Activated naive CD4-positive, alpha-beta T cell treated with Interleukin-2 at 50 U/mL for 16 hours (primary cell): ENCODE measurements at regions not wholly inside any gene's neighbourhood (a gene's known extent, or its start where the extent isn't known, plus 50 kb on each side); places are given as distances from the start of the nearest gene placed in this dataset.
"Not testable (repeated sequence)": the region's sequence is repeated elsewhere in the genome, so short reads cannot be mapped to it uniquely, and the experiment has no call there.

Experiments
- DNase-seq: peaks from one replicate; pipeline ENCODE4 v3.0.0-alpha.2; 2020

GRCh38 chr1:59193443-59194093 lies 103.3 kb upstream of the FGGY start:
- DNase-seq, result no peak

- no peak for DNase-seq
Observed at GRCh38 chr1:59194621-59195020, 102.3 kb upstream of the FGGY start.

DNA sequence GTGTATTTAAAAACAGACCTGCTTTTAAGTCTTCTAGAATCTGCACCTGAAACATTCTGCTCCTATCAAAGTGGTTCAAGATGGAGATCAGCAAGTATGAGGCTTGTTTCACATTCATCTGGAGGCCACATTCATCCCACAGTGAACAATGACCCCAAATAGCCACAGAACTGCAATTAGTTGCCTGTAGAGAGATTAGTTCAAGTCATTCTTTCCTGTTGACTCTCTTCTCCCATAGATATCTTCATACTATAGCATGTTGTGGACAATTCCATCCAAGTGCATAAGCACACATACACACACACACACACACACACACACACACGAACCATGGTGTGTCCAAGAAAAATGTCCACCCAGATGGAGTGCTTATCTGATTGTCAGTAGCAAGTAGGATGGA lies 101.7 kb upstream of the FGGY start:
- DNase-seq, result no peak

GRCh38 chr1:59198564-59198963 lies 98.3 kb upstream of the FGGY start:
- no peak for DNase-seq

GRCh38 chr1:59199147-59199546 lies 97.7 kb upstream of the FGGY start:
- no peak for DNase-seq

DNA sequence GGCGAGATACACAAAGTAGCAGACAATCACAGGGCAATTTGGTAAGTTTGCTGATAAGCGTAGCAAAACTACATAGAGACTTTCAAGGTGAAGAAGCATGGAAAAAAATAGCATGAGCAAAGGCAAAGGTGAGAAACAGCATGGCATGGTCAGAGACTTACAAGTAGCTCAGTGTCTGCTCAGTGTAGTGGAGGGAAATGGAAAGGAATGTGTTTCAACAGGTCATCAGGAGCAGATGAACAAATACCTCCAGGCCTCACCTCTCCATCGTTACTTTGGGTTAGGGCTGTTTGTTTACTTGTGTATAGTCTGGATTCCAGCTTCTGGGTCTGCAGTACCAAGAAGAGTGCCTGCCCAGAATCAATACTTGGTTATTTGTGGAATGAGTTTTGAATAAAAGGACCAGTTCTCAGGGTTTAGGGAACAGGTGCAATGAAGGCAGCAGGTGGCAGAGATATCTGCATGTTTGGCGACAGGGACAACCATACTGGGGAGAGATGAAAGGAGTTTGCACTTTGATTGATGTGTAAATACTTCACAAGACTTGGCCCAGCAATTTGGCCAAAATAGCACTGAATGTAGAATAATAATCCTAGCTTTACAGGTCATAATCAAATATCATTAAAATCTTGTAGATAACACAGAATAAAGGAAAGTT lies 97.0 kb upstream of the FGGY start:
- DNase-seq, result no peak

DNA sequence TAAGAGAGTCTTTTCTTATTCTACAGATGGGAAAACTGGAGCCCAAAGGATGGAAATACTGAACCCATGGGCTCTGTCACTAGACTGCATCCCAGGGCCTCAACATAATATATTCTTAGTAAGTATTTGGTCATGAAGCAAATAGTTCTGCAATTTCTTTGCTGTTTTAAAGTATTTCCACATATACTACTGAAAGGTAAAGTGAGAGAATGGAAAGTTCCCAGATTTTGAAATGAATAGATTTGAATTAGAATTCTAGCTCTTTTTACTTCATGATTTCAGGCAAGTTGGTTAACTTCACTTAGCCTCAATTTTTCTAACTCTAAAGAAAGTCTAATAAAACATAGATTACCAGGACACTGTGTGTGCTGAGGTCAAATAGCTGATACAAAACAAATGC lies 95.6 kb upstream of the FGGY start:
- no peak for DNase-seq

GRCh38 chr1:59202455-59202854 lies 94.4 kb upstream of the FGGY start:
- DNase-seq, result no peak

DNA sequence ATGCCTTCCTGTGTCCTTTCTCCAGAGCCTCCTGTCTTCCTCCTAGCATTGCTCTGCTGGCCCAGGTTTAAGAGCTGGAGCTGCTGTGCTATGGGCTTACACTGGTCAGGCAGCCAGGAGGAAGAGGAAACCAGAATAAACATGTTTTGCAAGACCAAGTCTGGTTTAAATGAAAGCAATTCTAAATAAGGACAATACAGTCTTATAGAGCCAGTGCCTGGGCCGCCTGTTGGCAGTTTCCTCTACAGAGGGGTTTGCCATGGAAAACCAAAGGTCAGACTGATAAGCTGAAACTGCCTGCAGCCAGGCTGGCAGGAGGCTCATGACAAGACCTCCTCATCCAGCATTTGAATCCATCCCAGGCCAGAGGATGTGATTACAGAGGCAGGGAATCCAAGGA lies 92.9 kb upstream of the FGGY start:
- no peak for DNase-seq

DNA sequence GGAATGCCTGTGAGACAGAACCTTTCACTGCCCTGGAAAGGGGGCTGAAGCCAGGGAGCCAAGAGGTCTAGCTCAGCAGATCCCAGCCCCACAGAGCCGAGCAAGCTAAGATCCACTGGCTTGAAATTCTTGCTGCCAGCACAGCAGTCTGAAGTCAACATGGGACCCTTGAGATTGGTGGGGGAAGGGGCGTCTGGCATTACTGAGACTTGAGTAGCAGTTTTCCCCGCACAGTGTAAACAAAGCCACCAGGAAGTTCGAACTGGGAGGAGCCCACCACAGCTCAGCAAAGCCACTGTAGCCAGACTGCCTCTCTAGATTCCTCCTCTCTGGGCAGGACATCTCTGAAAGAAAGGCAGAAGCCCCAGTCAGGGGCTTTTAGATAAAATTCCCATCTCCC lies 90.3 kb upstream of the FGGY start:
- not testable (repeated sequence) for DNase-seq

DNA sequence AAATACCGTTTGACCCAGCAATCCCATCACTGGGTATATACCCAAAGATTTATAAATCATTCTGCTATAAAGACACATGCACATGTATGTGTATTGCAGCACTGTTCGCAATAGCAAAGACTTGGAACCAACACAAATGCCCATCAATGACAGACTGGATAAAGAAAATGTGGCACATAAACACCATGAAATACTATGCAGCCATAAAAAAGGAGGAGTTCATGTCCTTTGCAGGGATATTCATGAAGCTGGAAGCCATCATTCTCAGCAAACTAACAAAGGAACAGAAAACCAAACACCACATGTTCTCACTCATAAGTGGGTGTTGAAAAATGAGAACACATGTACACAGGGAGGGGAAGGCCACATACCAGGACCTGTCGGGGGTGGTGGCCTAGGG lies 86.5 kb upstream of the FGGY start:
- not testable (repeated sequence) for DNase-seq

DNA sequence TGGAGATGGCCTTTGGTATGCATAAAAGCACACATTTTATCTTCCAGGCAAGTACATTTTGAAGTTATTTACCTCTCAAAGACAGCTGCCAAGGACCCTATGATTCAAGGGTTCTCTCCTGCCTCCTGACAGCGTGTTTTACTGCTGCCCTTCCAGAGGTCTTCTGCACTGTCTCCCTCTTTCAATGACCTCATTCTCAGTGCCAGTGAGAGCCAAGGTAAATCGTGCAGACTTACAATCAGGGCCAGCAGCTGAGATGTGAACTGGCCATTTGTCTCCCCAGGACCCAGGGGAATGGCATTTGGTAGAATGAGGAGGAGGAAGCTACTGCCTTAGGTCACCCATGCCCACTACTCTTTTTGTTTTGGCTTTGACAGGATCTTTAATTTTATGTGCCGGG lies 84.2 kb upstream of the FGGY start:
- no peak for DNase-seq

DNA sequence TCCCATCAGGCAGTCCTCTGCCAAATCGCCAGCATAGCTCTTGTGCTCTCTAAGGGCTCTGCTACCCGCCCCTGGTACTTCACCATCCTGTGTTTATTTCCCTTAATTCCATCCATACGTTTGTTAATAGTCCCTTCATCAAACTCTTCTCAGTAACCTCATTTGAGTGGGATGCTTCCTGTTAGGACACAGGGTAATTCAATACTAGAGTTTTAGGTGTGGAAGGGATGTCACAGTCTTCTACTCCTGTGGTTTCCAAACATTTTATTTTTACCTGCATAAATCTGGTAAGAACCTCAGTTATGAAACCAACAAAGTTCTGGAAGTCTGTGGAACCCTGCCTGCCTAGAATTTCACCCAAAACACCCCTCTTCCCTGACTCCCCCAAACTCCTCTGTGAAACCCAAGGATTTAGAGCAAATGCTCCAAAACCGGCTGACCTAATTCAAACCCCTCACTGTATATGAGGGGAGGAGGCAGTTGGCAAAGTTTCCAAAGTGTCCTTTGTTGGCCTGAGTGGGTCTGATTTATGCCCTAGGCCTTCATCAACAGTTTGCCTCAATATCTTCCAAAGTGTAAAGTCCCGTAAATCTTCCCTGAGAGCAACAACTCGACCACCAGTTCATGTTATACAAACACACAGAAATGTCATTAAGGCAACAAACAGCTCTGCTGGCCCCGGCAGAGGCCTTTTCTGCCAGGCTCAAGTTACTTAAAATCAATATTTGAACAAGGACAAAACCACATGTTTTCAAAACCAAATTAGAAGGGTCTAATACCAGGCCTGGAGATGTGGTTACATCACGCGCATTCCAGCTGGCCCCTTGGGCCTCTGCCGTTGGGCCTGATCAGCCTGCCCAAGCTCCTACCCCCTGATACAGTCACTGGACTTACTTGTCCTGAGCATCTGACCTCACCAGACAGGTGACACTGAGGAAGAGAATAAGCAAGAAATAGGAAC lies 82.4 kb upstream of the FGGY start:
- no peak for DNase-seq

DNA sequence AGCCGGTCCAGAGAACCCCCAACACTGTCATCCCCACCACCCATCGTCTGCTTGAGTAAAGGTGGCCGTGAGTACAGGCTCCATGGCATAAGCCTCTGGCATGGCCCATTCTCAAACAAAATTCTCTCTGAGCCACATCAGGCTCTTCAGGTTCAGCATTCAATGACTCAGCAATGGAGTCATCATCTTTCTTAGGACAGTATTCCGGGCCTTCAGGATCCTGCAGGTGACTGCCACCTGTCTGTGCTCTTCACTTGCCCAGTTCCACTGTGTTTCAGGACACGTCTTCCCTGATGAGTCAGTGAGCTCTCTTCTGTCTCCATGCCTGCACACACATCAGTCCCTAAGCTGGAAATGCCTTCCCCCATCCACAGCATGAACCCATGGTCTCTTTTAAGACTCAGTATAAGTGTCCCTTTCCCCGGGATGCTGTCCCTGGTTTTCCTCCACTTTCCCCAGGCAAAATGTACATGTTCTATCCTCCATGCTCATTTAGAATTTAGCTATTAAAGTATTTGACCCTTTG lies 81.1 kb upstream of the FGGY start:
- no peak for DNase-seq

- DNase-seq, result not testable (repeated sequence)
Observed at GRCh38 chr1:59217439-59217838, 79.5 kb upstream of the FGGY start.

DNA sequence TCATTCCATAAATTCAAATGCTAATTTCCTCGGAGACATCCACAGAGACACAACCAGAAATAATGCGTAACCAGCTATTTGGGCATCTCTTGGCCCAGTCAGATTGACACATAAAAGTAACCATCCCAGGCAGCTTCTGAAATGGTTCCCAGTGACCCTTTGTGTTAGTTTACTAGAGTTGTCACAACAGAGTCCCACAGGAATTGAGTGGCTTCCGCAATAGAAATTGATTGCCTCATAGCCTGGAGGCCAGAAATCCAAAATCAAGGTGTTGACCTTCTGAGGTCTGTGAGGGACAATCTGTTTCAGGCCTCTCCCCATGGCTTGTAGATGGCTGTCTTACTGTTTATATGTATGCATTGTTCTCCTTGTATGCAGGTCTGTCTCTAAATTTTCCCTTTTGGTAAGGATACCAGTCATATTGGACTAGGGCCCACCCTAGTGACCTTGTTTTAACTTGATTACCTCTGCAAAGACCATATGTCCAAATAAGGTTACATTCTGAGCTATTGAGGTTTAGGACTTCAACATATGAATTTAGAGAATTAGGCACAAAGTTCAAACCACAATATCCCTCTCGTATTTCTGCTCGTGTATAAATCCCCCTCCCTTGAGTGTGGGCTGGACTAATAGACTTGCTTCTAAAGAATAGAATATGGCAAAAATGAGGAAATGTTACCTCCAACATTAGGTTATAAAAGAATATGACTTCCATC lies 78.2 kb upstream of the FGGY start:
- DNase-seq, result no peak

DNA sequence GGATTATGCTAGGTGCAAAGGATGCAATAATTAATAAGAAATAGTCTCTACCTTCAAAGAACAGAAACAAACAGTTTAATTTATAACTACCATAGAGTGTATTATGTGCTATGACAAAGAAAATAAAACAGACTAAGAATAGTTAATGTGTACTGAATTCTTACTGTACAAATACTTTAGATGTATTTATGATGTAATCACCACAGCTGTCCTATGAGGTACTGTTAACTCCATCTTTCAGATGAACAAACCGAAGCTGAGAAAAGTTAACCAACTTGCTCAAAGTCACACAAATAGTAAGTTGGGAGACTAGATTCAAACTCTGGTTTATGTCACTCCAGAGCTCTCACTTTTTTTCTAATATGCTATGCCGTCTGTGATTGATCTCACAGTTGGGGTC lies 77.0 kb upstream of the FGGY start:
- no peak for DNase-seq

DNA sequence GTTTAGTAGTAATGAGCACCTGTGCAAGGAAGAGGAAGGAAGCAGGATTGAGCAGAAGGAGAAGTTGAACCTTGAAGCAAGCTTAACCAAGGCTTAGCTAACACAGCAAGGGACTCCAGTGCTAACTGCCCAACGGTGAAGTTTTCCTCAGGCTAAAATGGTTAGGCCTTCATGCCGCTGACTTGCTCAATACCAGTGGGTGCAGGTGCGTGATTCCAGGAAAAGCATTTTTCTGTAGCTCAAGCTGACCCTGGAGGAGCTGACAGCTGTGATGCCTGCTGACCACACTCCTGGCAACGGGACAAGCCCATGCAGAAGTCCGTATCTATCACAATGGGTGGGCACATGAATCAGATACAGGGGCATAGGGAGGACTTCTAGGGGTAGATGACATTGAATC lies 76.5 kb upstream of the FGGY start:
- no peak for DNase-seq

DNA sequence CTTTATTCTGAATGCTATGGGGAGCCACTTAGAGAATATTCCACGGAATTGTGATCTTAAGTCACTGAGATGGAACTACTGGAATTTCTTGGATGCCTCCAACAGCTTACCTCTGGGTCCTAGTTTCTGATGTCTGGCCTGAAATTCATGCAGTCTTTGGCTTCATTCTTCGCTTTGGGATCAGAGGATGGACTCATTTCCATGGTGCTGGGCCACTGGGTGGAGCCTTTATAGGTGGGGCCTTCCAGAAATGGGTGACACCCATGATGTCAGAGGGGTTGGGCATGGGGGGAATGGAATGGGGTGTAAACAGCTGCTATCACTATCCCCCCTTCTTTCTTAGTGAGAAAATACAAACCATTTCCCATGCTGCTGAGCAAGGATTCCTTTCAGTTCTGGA lies 73.7 kb upstream of the FGGY start:
- DNase-seq, result no peak

- no peak for DNase-seq
Observed at GRCh38 chr1:59223989-59224634, 72.8 kb upstream of the FGGY start.

GRCh38 chr1:59225594-59226316 lies 71.1 kb upstream of the FGGY start:
- DNase-seq, result no peak

- DNase-seq, result no peak
Observed at GRCh38 chr1:59229138-59229537, 67.8 kb upstream of the FGGY start.
